CD4-positive, alpha-beta T cell treated with Interleukin-15 for 4 hours (primary cell): ENCODE measurements at regions not wholly inside any gene's neighbourhood (a gene's known extent, or its start where the extent isn't known, plus 50 kb on each side); places are given as distances from the start of the nearest gene placed in this dataset.

ENCODE experiments used
- DNase-seq: peaks from one replicate; pipeline ENCODE4 v3.0.0-alpha.2; 2020; ENCODE audit warnings: low spot score

GRCh38 chr2:193556766-193557470 is 1362.2 kb upstream of the TMEFF2 start:
- no peak for DNase-seq

GRCh38 chr2:193549661-193550060 is 1354.9 kb upstream of the TMEFF2 start:
- DNase-seq, result no peak

- DNase-seq, result no peak
Observed at GRCh38 chr2:193542762-193543161, 1348.0 kb upstream of the TMEFF2 start.

GRCh38 chr2:193539188-193539587 is 1344.5 kb upstream of the TMEFF2 start:
- no peak for DNase-seq

GRCh38 chr2:193538061-193538460 is 1343.3 kb upstream of the TMEFF2 start:
- no peak for DNase-seq

- DNase-seq, result no peak
Observed at GRCh38 chr2:193537531-193537930, 1342.8 kb upstream of the TMEFF2 start.

- DNase-seq, result no peak
Observed at GRCh38 chr2:193528458-193528857, 1333.7 kb upstream of the TMEFF2 start.

- DNase-seq, result no peak
Observed at GRCh38 chr2:193527146-193527545, 1332.4 kb upstream of the TMEFF2 start.

GRCh38 chr2:193523662-193524061 is 1328.9 kb upstream of the TMEFF2 start:
- DNase-seq, result no peak

GRCh38 chr2:193521523-193521922 is 1326.8 kb upstream of the TMEFF2 start:
- no peak for DNase-seq

- DNase-seq, result no peak
Observed at GRCh38 chr2:193520709-193521458, 1326.2 kb upstream of the TMEFF2 start.

GRCh38 chr2:193518041-193518817 is 1323.5 kb upstream of the TMEFF2 start:
- no peak for DNase-seq

- DNase-seq, result no peak
Observed at GRCh38 chr2:193517615-193518014, 1322.9 kb upstream of the TMEFF2 start.

- no peak for DNase-seq
Observed at GRCh38 chr2:193506035-193506434, 1311.3 kb upstream of the TMEFF2 start.

GRCh38 chr2:193505620-193506019 is 1310.9 kb upstream of the TMEFF2 start:
- DNase-seq, result no peak

GRCh38 chr2:193502363-193503035 is 1307.8 kb upstream of the TMEFF2 start:
- no peak for DNase-seq

- no peak for DNase-seq
Observed at GRCh38 chr2:193496786-193497185, 1302.1 kb upstream of the TMEFF2 start.

- no peak for DNase-seq
Observed at GRCh38 chr2:193482557-193482956, 1287.8 kb upstream of the TMEFF2 start.

GRCh38 chr2:193480187-193480586 is 1285.5 kb upstream of the TMEFF2 start:
- no peak for DNase-seq

GRCh38 chr2:193476171-193476800 is 1281.6 kb upstream of the TMEFF2 start:
- DNase-seq, result no peak

- no peak for DNase-seq
Observed at GRCh38 chr2:193475038-193475437, 1280.3 kb upstream of the TMEFF2 start.

GRCh38 chr2:193469251-193469650 is 1274.5 kb upstream of the TMEFF2 start:
- no peak for DNase-seq
